SU-DHL-6 (cell line): ENCODE measurements at regions not wholly inside any gene's neighbourhood (a gene's known extent, or its start where the extent isn't known, plus 50 kb on each side); places are given as distances from the start of the nearest gene placed in this dataset.

Experiments
- CTCF ChIP-seq: fragments of 200-600 bp; sonication (generic); IDR thresholded peaks from one replicate; pipeline ENCODE4 v1.5.1; 2017; ENCODE audit warnings: antibody characterized with exemption, mild to moderate bottlenecking, low read length, moderate library complexity; ENCODE audit not compliant: insufficient read depth, poor library complexity, severe bottlenecking
- EZH2phosphoT487 ChIP-seq: fragments of 200-600 bp; sonication (generic), shearing (Covaris generic); conservative IDR thresholded peaks from 2 replicates; pipeline ENCODE4 v1.6.1; 2018; ENCODE audit warnings: mild to moderate bottlenecking, antibody characterized with exemption, low read length, moderate library complexity, mixed read lengths

- TF ChIP-seq CTCF (no peak), EZH2phosphoT487 (no peak)
Observed at GRCh38 chr3:28134198-28134597, 107.2 kb upstream of the CMC1 start.
